Adrenal gland (tissue), 5 donors: ENCODE measurements at regions not wholly inside any gene's neighbourhood (a gene's known extent, or its start where the extent isn't known, plus 50 kb on each side); places are given as distances from the start of the nearest gene placed in this dataset.

ENCODE experiments used
- POLR2A ChIP-seq, 2 donors: fragments of 450-650 bp; IDR thresholded peaks; one replicate each; pipeline ENCODE4 v1.6.1; 2017; ENCODE audit warnings: antibody characterized with exemption in 2 of 2, mild to moderate bottlenecking in 2 of 2, moderate library complexity in 1 of 2
- TF ChIP-seq, protein P1 (sequence below), 6 experiments: fragments of 450-650 bp in 4 of 6; fragments of 200-600 bp in 2 of 6; sonication (generic) in 1 of 6; IDR thresholded peaks; 1 replicate in 5 of 6; 2 replicates in 1 of 6; pipeline versions ENCODE4 v1.5.1 to v1.8.0; 2016 to 2021; ENCODE audit warnings: antibody characterized with exemption in 6 of 6, mild to moderate bottlenecking in 2 of 6, moderate library complexity in 1 of 6
- donor health status: DM: no; HTN: no; CAD: no.

GRCh38 chr3:35946121-35946853 is 307.0 kb downstream of the ARPP21 start:
- TF ChIP-seq, protein P1, sequence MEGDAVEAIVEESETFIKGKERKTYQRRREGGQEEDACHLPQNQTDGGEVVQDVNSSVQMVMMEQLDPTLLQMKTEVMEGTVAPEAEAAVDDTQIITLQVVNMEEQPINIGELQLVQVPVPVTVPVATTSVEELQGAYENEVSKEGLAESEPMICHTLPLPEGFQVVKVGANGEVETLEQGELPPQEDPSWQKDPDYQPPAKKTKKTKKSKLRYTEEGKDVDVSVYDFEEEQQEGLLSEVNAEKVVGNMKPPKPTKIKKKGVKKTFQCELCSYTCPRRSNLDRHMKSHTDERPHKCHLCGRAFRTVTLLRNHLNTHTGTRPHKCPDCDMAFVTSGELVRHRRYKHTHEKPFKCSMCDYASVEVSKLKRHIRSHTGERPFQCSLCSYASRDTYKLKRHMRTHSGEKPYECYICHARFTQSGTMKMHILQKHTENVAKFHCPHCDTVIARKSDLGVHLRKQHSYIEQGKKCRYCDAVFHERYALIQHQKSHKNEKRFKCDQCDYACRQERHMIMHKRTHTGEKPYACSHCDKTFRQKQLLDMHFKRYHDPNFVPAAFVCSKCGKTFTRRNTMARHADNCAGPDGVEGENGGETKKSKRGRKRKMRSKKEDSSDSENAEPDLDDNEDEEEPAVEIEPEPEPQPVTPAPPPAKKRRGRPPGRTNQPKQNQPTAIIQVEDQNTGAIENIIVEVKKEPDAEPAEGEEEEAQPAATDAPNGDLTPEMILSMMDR (IDR thresholded peaks at IDR 0.05), result peak in 4 of 6 experiments; percentile 14 to 39 (median 18)
- no peak for TF ChIP-seq POLR2A (IDR thresholded peaks at IDR 0.05)
